Left ventricle myocardium inferior (tissue), 1 donor: ENCODE measurements at regions not wholly inside any gene's neighbourhood (a gene's known extent, or its start where the extent isn't known, plus 50 kb on each side); places are given as distances from the start of the nearest gene placed in this dataset.

ENCODE experiments used
- DNase-seq: peaks from one replicate; pipeline ENCODE4 v3.0.0-alpha.2; 2020
- H3K27ac ChIP-seq: fragments of 200-600 bp; replicated peaks from 2 replicates; pipeline ENCODE4 v1.8.0; 2021
- H3K27me3 ChIP-seq: fragments of 200-600 bp; 2 replicates; pipeline ENCODE4 v1.8.0; 2021; ENCODE audit warnings: low read depth
- H3K36me3 ChIP-seq: fragments of 200-600 bp; 2 replicates; pipeline ENCODE4 v1.8.0; 2021
- H3K4me1 ChIP-seq: fragments of 200-600 bp; 2 replicates; pipeline ENCODE4 v1.8.0; 2021
- H3K4me3 ChIP-seq: fragments of 200-600 bp; 2 replicates; pipeline ENCODE4 v1.8.0; 2021; ENCODE audit warnings: mild to moderate bottlenecking, moderate library complexity
- H3K9me3 ChIP-seq: fragments of 200-600 bp; replicated peaks from 2 replicates; pipeline ENCODE4 v1.8.0; 2021
- intact Hi-C: fragments of 100-400 bp; cut with micrococcal nuclease; formaldehyde crosslinking; loops from one replicate; pipeline ENCODE4 v1.11.0; 2022
- TF ChIP-seq, protein P1 (sequence below): fragments of 200-600 bp; IDR thresholded peaks from 2 replicates; pipeline ENCODE4 v1.8.0; 2021; ENCODE audit warnings: antibody characterized with exemption, mild to moderate bottlenecking, borderline replicate concordance
- donor health status: DM: no; HTN: yes; CAD: no; lungs with severe emphysema.

DNA sequence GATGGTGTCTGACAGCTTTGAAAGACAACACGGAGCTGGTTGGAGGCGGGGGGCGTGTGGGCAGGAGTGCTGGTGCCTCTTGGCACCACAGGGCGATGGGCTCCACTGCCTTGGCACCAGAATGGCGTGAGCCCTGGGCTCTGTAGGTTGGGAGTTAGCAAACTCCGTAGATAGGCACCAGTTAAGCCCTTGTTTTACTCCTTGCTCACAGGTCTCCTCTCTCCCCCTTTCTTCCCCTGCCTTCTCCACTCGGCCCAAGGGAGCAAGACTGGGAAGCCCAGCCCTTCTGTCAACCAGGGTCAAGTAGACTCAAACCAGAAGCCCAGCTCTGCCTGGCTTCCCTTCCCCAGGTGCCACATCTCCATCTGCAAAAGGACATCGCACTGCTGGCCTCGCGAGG, 281.7 kb upstream of the ID2 start:
- Histone ChIP-seq H3K36me3 (no peaks in the 10 kb centered on the region), H3K27me3 (no peaks in the 10 kb centered on the region), H3K4me3 (no peak overlapping the region), H3K4me1 (no peaks in the 10 kb centered on the region), H3K9me3 (no peaks in the 10 kb centered on the region), H3K27ac (no peak overlapping the region)
- intact Hi-C loops, result no loop called here
- DNase-seq, result no peak
- TF ChIP-seq, protein P1, sequence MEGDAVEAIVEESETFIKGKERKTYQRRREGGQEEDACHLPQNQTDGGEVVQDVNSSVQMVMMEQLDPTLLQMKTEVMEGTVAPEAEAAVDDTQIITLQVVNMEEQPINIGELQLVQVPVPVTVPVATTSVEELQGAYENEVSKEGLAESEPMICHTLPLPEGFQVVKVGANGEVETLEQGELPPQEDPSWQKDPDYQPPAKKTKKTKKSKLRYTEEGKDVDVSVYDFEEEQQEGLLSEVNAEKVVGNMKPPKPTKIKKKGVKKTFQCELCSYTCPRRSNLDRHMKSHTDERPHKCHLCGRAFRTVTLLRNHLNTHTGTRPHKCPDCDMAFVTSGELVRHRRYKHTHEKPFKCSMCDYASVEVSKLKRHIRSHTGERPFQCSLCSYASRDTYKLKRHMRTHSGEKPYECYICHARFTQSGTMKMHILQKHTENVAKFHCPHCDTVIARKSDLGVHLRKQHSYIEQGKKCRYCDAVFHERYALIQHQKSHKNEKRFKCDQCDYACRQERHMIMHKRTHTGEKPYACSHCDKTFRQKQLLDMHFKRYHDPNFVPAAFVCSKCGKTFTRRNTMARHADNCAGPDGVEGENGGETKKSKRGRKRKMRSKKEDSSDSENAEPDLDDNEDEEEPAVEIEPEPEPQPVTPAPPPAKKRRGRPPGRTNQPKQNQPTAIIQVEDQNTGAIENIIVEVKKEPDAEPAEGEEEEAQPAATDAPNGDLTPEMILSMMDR, result no peak

DNA sequence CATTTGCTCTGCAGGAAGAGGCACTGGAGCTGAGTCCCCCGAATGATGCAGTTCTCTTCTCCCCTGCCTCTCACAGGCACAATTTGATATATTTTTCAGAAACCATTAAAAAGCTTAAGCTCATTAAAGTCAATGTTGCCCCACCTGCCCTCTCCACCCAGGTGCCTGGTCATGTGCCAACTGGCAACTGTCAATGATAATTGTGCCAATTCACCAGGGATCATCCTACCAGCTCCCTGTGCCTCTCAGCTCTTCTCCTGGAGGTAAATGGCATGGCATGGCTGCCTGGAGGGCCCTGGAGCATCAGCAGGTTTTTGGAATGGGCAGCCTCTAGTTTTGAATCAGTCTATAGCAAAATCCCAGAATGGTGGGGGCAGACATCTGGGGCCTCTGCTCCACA, 279.6 kb upstream of the ID2 start:
- TF ChIP-seq, protein P1, result no peak
- Histone ChIP-seq H3K27me3 (no peaks in the 10 kb centered on the region), H3K36me3 (no peaks in the 10 kb centered on the region), H3K4me1 (no peaks in the 10 kb centered on the region), H3K9me3 (no peaks in the 10 kb centered on the region), H3K4me3 (no peak overlapping the region), H3K27ac (no peak overlapping the region)
- intact Hi-C loops, result no loop called here
- no peak for DNase-seq

DNA sequence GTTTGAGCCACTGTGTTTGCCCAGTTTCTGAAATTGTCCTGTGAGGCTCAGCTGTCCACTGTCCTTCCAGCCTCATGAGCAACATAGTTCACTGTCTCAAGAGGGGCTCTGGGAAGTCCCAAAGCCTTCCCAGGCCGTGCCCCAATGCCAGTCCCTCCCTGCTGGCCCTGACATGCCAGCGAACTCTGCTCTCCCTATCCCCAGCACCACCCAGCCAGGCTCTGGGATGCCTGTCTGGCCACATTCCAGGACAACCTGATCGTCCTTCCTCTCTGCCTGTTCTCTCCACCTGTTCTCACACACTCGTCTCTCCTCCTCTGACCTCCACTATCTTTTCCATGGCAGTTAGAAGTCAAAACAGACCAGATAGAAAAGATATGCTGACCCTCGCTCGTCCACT, 278.0 kb upstream of the ID2 start:
- Histone ChIP-seq H3K27me3 (no peaks in the 10 kb centered on the region), H3K9me3 (no peaks in the 10 kb centered on the region), H3K27ac (no peak overlapping the region), H3K4me3 (no peak overlapping the region), H3K36me3 (no peaks in the 10 kb centered on the region), H3K4me1 (no peaks in the 10 kb centered on the region)
- DNase-seq, result no peak
- intact Hi-C loops, result no loop called here
- TF ChIP-seq, protein P1, result no peak

DNA sequence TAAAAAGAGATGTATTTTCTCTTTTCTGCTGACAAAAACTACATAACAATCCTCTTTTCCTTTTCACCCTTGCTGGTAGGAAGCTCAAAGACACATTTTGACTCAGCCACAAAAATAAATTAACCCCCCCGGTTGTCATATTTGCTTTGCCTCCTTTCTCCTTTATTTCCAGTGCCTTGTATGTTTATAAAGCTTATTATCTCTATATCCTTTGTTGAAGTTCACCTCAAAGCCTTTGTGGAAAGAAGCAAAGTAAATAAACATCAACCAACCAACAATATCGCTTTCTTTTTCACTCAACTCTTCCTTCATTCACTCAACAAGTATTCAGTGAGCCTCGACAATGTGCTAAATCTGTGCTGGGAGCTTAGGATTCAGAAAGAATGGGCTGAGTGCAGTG, 276.5 kb upstream of the ID2 start:
- Histone ChIP-seq H3K27ac (no peak overlapping the region), H3K9me3 (no peaks in the 10 kb centered on the region), H3K27me3 (no peaks in the 10 kb centered on the region), H3K4me3 (no peak overlapping the region), H3K4me1 (peaks cover 8% of the 10 kb centered on the region), H3K36me3 (no peaks in the 10 kb centered on the region)
- intact Hi-C loops, result no loop called here
- TF ChIP-seq, protein P1, result no peak
- no peak for DNase-seq

DNA sequence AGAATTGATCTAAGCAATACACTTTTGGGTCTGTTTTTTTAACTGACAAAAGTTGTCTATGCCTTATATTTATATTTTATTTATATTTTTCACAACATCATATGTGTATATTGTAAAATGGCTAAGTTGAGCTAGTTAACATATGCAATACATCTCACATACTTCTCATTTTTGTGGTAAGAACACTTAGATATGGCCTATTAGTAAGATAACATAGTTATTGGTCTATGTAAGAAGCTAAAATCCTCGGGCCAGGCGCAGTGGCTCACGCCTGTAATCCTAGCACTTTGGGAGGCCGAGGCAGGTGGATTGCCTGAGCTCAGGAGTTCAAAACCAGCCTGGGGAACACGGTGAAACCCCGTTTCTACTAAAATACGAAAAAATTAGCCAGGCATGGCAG, 275.6 kb upstream of the ID2 start:
- intact Hi-C loops, result no loop called here
- no peak overlapping the region for H3K4me3 ChIP-seq
- DNase-seq, result no peak
- H3K9me3 ChIP-seq, result no peaks in the 10 kb centered on the region
- peaks cover 8% of the 10 kb centered on the region for H3K4me1 ChIP-seq
- no peak overlapping the region for H3K27ac ChIP-seq
- no peaks in the 10 kb centered on the region for H3K36me3 ChIP-seq
- TF ChIP-seq, protein P1, result no peak
- no peaks in the 10 kb centered on the region for H3K27me3 ChIP-seq

DNA sequence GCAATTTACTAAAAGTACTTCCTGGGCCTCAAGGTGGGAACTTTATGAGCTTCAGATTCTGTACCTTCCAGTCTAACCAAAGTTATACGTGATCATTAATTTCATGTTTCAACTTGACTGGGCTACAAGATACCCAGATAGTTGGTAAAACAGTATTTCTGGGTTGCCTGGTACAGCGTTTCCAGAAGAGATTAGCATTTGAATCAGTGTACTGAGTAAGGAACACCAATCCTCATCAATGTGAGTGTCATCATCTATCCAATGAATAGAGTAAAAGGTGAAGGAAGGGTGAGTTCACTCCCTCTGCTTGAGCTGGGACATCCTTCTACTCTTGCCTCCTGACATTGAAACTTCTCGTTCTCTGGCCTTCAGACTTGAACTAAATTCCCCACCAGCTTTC, 274.5 kb upstream of the ID2 start:
- intact Hi-C loops, result no loop called here
- H3K27me3 ChIP-seq, result no peaks in the 10 kb centered on the region
- no peaks in the 10 kb centered on the region for H3K36me3 ChIP-seq
- H3K4me3 ChIP-seq, result no peak overlapping the region
- TF ChIP-seq, protein P1, result no peak
- H3K9me3 ChIP-seq, result no peaks in the 10 kb centered on the region
- H3K4me1 ChIP-seq, result peaks cover 14% of the 10 kb centered on the region
- no peak for DNase-seq
- H3K27ac ChIP-seq, result no peak overlapping the region
